Tongue (tissue), 1 donor: ENCODE measurements at regions not wholly inside any gene's neighbourhood (a gene's known extent, or its start where the extent isn't known, plus 50 kb on each side); places are given as distances from the start of the nearest gene placed in this dataset.

Experiments
- DNase-seq: peaks from one replicate; pipeline ENCODE4 v3.0.0-alpha.2; 2015

GRCh38 chr12:24135158-24135850 lies 185.8 kb upstream of the SOX5 start:
- DNase-seq: no peak

DNA sequence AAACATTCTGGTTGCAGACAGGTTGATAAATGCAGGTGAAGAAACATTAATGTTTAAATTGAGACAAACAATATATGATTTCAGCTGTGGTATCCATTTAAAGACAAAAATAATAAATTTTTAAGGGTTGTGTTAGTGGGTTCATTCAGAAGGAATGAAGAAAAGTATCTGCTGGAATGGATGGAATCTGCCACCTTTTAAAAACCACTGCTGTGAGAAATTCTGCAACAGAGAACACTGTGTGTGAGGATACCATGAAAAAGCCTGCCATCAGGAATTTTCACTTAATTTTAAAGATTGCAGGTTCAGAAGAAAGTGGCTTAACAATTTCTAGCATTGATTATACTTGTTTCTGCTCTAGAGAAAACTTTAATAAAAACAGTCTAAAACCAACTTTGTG lies 184.6 kb upstream of the SOX5 start:
- DNase-seq: no peak

GRCh38 chr12:24133384-24133783 lies 183.9 kb upstream of the SOX5 start:
- DNase-seq: no peak

- no peak for DNase-seq
Observed at GRCh38 chr12:24127919-24128721, 178.7 kb upstream of the SOX5 start.

GRCh38 chr12:24125280-24125679 lies 175.8 kb upstream of the SOX5 start:
- DNase-seq: no peak

GRCh38 chr12:24121911-24122310 lies 172.4 kb upstream of the SOX5 start:
- DNase-seq: no peak

DNA sequence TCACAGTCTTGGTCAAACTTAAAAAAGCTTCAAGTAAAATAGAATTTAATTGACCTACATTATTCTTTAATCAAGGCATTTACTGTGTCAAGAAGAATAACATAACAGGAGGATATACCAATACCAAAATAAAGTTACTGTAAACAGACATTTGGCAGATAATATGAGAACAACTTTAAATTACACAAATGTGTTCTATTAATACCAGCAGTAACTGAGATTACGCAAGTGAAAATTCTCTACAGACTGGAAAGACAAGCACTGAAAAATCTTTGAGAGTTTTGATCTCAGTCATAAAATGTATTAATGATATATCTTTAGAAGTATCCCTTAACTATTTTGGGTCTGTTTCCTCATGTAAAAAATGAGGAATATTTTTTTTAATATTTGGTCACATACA lies 169.2 kb upstream of the SOX5 start:
- DNase-seq: no peak

DNA sequence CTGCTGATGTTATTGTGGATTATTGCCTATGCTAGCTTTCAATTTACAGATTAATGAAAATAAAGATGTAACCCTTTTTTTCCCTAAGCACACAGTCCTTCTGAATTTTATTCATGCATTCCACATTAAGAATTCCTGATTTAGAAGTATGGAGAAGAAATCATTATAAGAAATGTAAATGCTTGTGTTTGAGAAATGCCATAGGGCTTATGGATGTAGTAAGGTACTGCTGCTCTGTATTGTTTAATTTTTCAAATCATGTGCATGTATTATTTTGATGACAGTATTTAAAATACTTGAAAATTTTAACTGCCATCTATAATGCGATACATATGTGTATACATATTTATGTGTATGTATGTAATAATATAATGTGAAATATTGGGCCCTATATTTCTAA lies 167.1 kb upstream of the SOX5 start:
- no peak for DNase-seq

GRCh38 chr12:24113701-24114100 lies 164.2 kb upstream of the SOX5 start:
- DNase-seq: no peak

DNA sequence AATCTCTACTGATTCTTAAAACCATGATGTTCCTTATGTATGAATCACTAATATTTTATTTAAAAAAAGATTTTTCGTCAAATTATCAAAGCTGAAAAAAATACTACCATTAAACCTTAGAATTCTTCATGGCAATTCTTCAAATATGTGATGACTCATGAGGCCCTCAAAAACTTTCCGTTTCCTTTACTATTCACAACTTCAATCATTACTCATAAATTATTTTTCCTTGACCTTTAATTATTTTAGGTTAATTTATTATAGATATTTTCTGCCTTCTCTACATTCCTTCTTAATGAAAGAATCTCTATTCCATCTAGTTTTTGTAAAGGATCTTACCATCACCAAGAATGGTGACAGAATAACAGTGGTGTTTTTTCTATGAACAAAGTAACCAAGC lies 162.1 kb upstream of the SOX5 start:
- no peak for DNase-seq

- no peak for DNase-seq
Observed at GRCh38 chr12:24111086-24111485, 161.6 kb upstream of the SOX5 start.

- DNase-seq: peak; percentile 9
Observed at GRCh38 chr12:24109381-24110039, 160.0 kb upstream of the SOX5 start.

GRCh38 chr12:24102676-24103075 lies 153.2 kb upstream of the SOX5 start:
- DNase-seq: no peak

GRCh38 chr12:24099576-24099975 lies 150.1 kb upstream of the SOX5 start:
- DNase-seq: no peak

GRCh38 chr12:24095245-24095644 lies 145.8 kb upstream of the SOX5 start:
- DNase-seq: no peak

DNA sequence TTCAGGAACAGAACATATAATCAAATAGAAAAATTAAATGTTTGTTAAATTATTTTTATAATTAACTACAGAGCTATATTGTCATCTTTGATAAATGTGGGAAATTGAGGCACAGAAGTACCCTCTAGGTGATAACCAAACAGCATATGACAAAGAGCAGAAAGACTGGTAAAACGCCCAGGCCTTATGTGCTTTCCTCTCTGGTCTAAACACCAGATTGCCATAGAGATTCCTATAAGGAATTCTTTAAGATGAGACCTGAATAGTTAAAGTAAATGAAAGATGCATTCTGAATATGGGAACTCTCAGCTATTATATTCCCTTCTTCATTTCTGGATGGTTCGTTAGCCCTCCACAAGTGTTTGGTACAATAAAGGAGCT lies 140.0 kb upstream of the SOX5 start:
- no peak for DNase-seq

DNA sequence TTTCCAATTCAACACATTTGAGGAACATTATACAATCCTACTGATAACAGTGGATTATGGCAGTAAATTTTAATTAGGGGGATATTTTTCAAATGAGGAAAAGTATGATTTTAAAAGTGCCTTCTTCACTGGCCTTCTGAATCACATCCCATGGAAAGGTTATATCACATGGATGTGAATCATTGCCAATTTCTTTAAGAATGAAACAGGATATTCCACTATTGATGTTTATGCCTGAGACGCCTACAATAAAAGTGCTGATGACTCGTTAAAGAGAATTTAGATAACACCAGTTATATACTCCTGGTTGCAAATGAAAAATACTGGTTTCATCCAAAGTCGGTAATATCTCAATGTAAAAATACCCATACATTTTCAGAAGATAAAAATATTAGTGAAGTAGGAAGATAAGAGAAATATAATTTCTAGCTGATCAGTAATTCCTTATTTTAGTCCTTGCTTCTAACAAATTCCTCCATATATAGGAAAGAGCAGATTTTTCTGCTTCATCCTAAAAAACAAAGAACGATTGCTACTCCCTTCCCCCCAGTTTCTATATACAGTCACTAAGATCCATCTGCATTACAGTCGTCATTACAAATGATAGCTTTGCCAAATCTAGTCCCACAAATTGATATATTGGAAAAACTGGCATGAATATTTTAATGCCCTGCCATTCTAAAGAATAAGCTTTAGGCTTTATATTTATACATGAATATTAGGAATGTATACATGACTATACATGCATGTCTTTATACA lies 139.5 kb upstream of the SOX5 start:
- no peak for DNase-seq

- no peak for DNase-seq
Observed at GRCh38 chr12:24087294-24087693, 137.8 kb upstream of the SOX5 start.

- DNase-seq: no peak
Observed at GRCh38 chr12:24084800-24085199, 135.3 kb upstream of the SOX5 start.

GRCh38 chr12:24083838-24084237 lies 134.4 kb upstream of the SOX5 start:
- DNase-seq: no peak

DNA sequence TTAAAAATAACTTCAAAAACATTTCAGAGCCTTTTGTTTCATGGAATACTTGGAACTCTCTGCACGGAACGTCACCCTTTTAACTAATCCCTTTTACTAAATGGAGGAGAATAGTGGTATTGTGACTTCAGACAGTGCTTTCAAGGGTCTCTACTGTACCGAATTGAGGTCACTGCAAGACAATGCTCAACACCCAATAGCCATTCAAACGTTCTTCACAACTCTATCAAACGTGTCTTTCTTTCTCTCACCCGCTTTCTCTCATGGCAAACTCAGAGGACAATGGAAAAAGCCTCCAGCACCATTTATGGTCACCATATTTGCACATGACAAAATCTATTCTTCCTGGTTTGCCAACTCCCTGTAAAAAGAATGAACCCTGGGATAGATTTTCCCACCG lies 132.1 kb upstream of the SOX5 start:
- DNase-seq: no peak

DNA sequence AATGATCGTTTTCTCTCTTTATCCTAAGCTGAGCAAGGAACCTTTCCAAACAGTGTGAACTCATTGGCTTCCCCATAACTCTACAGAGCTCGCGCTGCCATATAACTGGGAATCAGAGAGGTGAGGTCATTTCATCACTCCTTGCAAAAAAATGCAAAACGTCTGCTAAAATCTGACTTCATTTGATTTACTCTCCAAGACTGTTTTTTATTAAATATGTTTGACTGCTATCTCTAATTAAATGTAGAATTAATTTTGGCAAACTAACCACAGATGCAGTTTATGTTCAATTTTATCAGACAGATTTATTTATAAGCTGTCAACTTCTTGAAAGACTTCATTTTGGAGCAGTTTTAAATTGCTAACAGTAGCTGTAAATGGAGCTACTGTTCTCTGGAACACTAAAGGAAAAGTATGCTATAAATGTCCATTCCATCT lies 131.6 kb upstream of the SOX5 start:
- DNase-seq: no peak

- DNase-seq: no peak
Observed at GRCh38 chr12:24080465-24080864, 131.0 kb upstream of the SOX5 start.
